ENCODE measurements at regions not wholly inside any gene's neighbourhood (a gene's known extent, or its start where the extent isn't known, plus 50 kb on each side); places are given as distances from the start of the nearest gene placed in this dataset.

GRCh38 chr13:70407486-70407885 lies 299.2 kb upstream of the KLHL1 start:
- Histone ChIP-seq H3K4me1 (replicated peaks; ENCODE audit: insufficient read depth) (no peaks in the 10 kb centered on the region), H2AFZ (no peak overlapping the region), H4K20me1 (ENCODE audit: insufficient read depth) (no peaks in the 10 kb centered on the region), H3K27ac (no peak overlapping the region), H3K9me3 (ENCODE audit: insufficient read depth, low read depth) (no peaks in the 10 kb centered on the region), H3K4me2 (no peak overlapping the region), H3K4me3 (no peak overlapping the region), H3K36me3 (ENCODE audit: low read depth) (no peaks in the 10 kb centered on the region), H3K27me3 (ENCODE audit: insufficient read depth, low read depth) (no peaks in the 10 kb centered on the region), H3K79me2 (ENCODE audit: low read depth) (no peaks in the 10 kb centered on the region), H3K9me2 (ENCODE audit: insufficient read depth) (no peaks in the 10 kb centered on the region), H3F3A (ENCODE audit: insufficient read depth, low read depth) (no peaks in the 10 kb centered on the region)
- ChIA-PET CTCF (no interaction called here), POLR2A (ENCODE audit: unreplicated experiment) (no interaction called here)
- intact Hi-C loops (cut with micrococcal nuclease; ENCODE audit: unreplicated experiment) = no loop called here
- BruUV-seq (replicated peaks) = no TSS peak
- TF ChIP-seq CTCF (conservative IDR thresholded peaks at IDR 0.05) = no peak
- TF ChIP-seq EZH2 (IDR thresholded peaks at IDR 0.05; ENCODE audit: low read depth) = no peak
- DNase-seq = no peak

GRCh38 chr13:70405266-70405665 lies 297.0 kb upstream of the KLHL1 start:
- Histone ChIP-seq H3K4me1 (replicated peaks; ENCODE audit: insufficient read depth) (no peaks in the 10 kb centered on the region), H3K27ac (no peak overlapping the region), H3K9me3 (ENCODE audit: insufficient read depth, low read depth) (no peaks in the 10 kb centered on the region), H3K4me2 (no peak overlapping the region), H3K36me3 (ENCODE audit: low read depth) (no peaks in the 10 kb centered on the region), H4K20me1 (ENCODE audit: insufficient read depth) (no peaks in the 10 kb centered on the region), H3F3A (ENCODE audit: insufficient read depth, low read depth) (no peaks in the 10 kb centered on the region), H3K79me2 (ENCODE audit: low read depth) (no peaks in the 10 kb centered on the region), H2AFZ (no peak overlapping the region), H3K4me3 (no peak overlapping the region), H3K9me2 (ENCODE audit: insufficient read depth) (no peaks in the 10 kb centered on the region), H3K27me3 (ENCODE audit: insufficient read depth, low read depth) (no peaks in the 10 kb centered on the region)
- no peak for TF ChIP-seq CTCF (conservative IDR thresholded peaks at IDR 0.05)
- TF ChIP-seq EZH2 (IDR thresholded peaks at IDR 0.05; ENCODE audit: low read depth) = no peak
- intact Hi-C loops (cut with micrococcal nuclease; ENCODE audit: unreplicated experiment) = no loop called here
- BruUV-seq (replicated peaks) = no TSS peak
- ChIA-PET CTCF (no interaction called here), POLR2A (ENCODE audit: unreplicated experiment) (no interaction called here)
- no peak for DNase-seq

- CTCF ChIA-PET = interaction anchor here (0.5 kb wide), 1 partner anchor 1198 kb away, joined by 6 read pairs; no protein-coding TSS in a partner anchor
- Histone ChIP-seq H2AFZ (no peak overlapping the region), H3K4me2 (no peak overlapping the region), H3K27me3 (ENCODE audit: insufficient read depth, low read depth) (no peaks in the 10 kb centered on the region), H3K36me3 (ENCODE audit: low read depth) (no peaks in the 10 kb centered on the region), H3K4me3 (no peak overlapping the region), H3F3A (ENCODE audit: insufficient read depth, low read depth) (no peaks in the 10 kb centered on the region), H3K4me1 (replicated peaks; ENCODE audit: insufficient read depth) (no peaks in the 10 kb centered on the region), H3K27ac (no peak overlapping the region), H3K9me3 (ENCODE audit: insufficient read depth, low read depth) (no peaks in the 10 kb centered on the region), H4K20me1 (ENCODE audit: insufficient read depth) (no peaks in the 10 kb centered on the region), H3K79me2 (ENCODE audit: low read depth) (no peaks in the 10 kb centered on the region), H3K9me2 (ENCODE audit: insufficient read depth) (no peaks in the 10 kb centered on the region)
- DNase-seq = no peak
- intact Hi-C loops (cut with micrococcal nuclease; ENCODE audit: unreplicated experiment) = no loop called here
- POLR2A ChIA-PET (ENCODE audit: unreplicated experiment) = no interaction called here
- no peak for TF ChIP-seq EZH2 (IDR thresholded peaks at IDR 0.05; ENCODE audit: low read depth)
- no TSS peak for BruUV-seq (replicated peaks)
Measured at GRCh38 chr13:70394031-70394548, 285.8 kb upstream of the KLHL1 start.

- Histone ChIP-seq H3K9me3 (ENCODE audit: insufficient read depth, low read depth) (no peaks in the 10 kb centered on the region), H3K36me3 (ENCODE audit: low read depth) (no peaks in the 10 kb centered on the region), H4K20me1 (ENCODE audit: insufficient read depth) (no peaks in the 10 kb centered on the region), H3K4me1 (replicated peaks; ENCODE audit: insufficient read depth) (no peaks in the 10 kb centered on the region), H3K27me3 (ENCODE audit: insufficient read depth, low read depth) (no peaks in the 10 kb centered on the region), H3K4me2 (no peak overlapping the region), H3K4me3 (no peak overlapping the region), H3K9me2 (ENCODE audit: insufficient read depth) (no peaks in the 10 kb centered on the region), H3F3A (ENCODE audit: insufficient read depth, low read depth) (no peaks in the 10 kb centered on the region), H2AFZ (no peak overlapping the region), H3K79me2 (ENCODE audit: low read depth) (no peaks in the 10 kb centered on the region), H3K27ac (no peak overlapping the region)
- no peak for TF ChIP-seq CTCF (conservative IDR thresholded peaks at IDR 0.05)
- no peak for TF ChIP-seq EZH2 (IDR thresholded peaks at IDR 0.05; ENCODE audit: low read depth)
- intact Hi-C loops (cut with micrococcal nuclease; ENCODE audit: unreplicated experiment) = no loop called here
- BruUV-seq (replicated peaks) = no TSS peak
- ChIA-PET POLR2A (ENCODE audit: unreplicated experiment) (no interaction called here), CTCF (no interaction called here)
- no peak for DNase-seq
Measured at GRCh38 chr13:70391678-70392077, 283.4 kb upstream of the KLHL1 start.

Measured in PC-9 (cell line).